ENCODE measurements at regions not wholly inside any gene's neighbourhood (a gene's known extent, or its start where the extent isn't known, plus 50 kb on each side); places are given as distances from the start of the nearest gene placed in this dataset.

- no peak overlapping the region for H3K4me2 ChIP-seq (replicated peaks; ENCODE audit: low read depth, low read length, poor library complexity, severe bottlenecking)
- intact Hi-C loops (cut with micrococcal nuclease), result no loop called here
- no peak overlapping the region for H3K4me3 ChIP-seq (ENCODE audit: control extremely low read depth in 1 of 5, extremely low read depth in 1 of 5, insufficient read depth in 1 of 5, low read depth in 2 of 5, low read length in 4 of 5)
- POLR2A ChIA-PET, result no interaction called here
- TF ChIP-seq EZH2 (IDR thresholded peaks at IDR 0.05; ENCODE audit: borderline replicate concordance, insufficient read depth, low read depth, low read length, poor library complexity, severe bottlenecking) (no peak), CTCF (IDR thresholded peaks at IDR 0.05) (no peak)
- peaks cover 0 to 9% (median 0%) of the 10 kb centered on the region in 3 donors for H3K9me3 ChIP-seq (ENCODE audit: control extremely low read depth in 1 of 3, control insufficient read depth in 2 of 3, insufficient read depth in 1 of 3, low read length in 2 of 3)
- H3K36me3 ChIP-seq (replicated peaks in 1 of 2; ENCODE audit: control extremely low read depth in 1 of 2, control insufficient read depth in 1 of 2, extremely low read depth in 1 of 2, insufficient read depth in 2 of 2, low read length in 1 of 2), result no peaks in the 10 kb centered on the region
- DNase-seq (no peak), ATAC-seq (ENCODE audit: low read depth) (no peak)
- no peak overlapping the region for H2AFZ ChIP-seq (ENCODE audit: insufficient read depth, low read depth, low read length, poor library complexity, severe bottlenecking)
- H3K9ac ChIP-seq (ENCODE audit: low read length), result no peak overlapping the region
- Mint-ChIP-seq H3K27me3 (no peaks in the 10 kb centered on the region), H3K4me1 (no peaks in the 10 kb centered on the region), H3K27ac (no peak overlapping the region), H3K9me3 (ENCODE audit: insufficient read depth) (peaks cover 2% of the 10 kb centered on the region), H3K4me3 (no peak overlapping the region)
- 86% methylated on average over 11 of the region's 19 CpGs for WGBS (ENCODE audit: insufficient coverage)
- no peaks in the 10 kb centered on the region for H3K79me2 ChIP-seq (ENCODE audit: control insufficient read depth, insufficient read depth, low read length)
- H4K20me1 ChIP-seq (ENCODE audit: control insufficient read depth, insufficient read depth, low read length, poor library complexity, severe bottlenecking), result no peaks in the 10 kb centered on the region
- no peaks in the 10 kb centered on the region for H3K4me1 ChIP-seq (ENCODE audit: control insufficient read depth in 2 of 2, insufficient read depth in 2 of 2, low read length in 2 of 2)
- no peak overlapping the region for H3K27ac ChIP-seq (ENCODE audit: low read length in 2 of 2)
- CTCF ChIA-PET, result interaction anchor here (1.1 kb wide), 1 partner anchor 8 kb away, joined by 3 read pairs; no protein-coding TSS in a partner anchor
- no peaks in the 10 kb centered on the region for H3K27me3 ChIP-seq (replicated peaks in 1 of 4; ENCODE audit: control extremely low read depth in 1 of 4, control insufficient read depth in 3 of 4, insufficient read depth in 4 of 4, low read length in 3 of 4)
These were observed 584.1 kb downstream of the AJAP1 start for GRCh38 chr1:5238351-5239130.

GRCh38 chr1:5235355-5235899 is 581.0 kb downstream of the AJAP1 start:
- ChIA-PET POLR2A (no interaction called here), CTCF (no interaction called here)
- Histone ChIP-seq H4K20me1 (ENCODE audit: control insufficient read depth, insufficient read depth, low read length, poor library complexity, severe bottlenecking) (no peaks in the 10 kb centered on the region), H3K9ac (ENCODE audit: low read length) (no peak overlapping the region), H3K36me3 (replicated peaks in 1 of 2; ENCODE audit: control extremely low read depth in 1 of 2, control insufficient read depth in 1 of 2, extremely low read depth in 1 of 2, insufficient read depth in 2 of 2, low read length in 1 of 2) (no peaks in the 10 kb centered on the region), H3K4me2 (replicated peaks; ENCODE audit: low read depth, low read length, poor library complexity, severe bottlenecking) (no peak overlapping the region), H3K27me3 (replicated peaks in 1 of 4; ENCODE audit: control extremely low read depth in 1 of 4, control insufficient read depth in 3 of 4, insufficient read depth in 4 of 4, low read length in 3 of 4) (no peaks in the 10 kb centered on the region), H3K4me1 (ENCODE audit: control insufficient read depth in 2 of 2, insufficient read depth in 2 of 2, low read length in 2 of 2) (no peaks in the 10 kb centered on the region), H3K4me3 (ENCODE audit: control extremely low read depth in 1 of 5, extremely low read depth in 1 of 5, insufficient read depth in 1 of 5, low read depth in 2 of 5, low read length in 4 of 5) (no peak overlapping the region), H2AFZ (ENCODE audit: insufficient read depth, low read depth, low read length, poor library complexity, severe bottlenecking) (no peak overlapping the region), H3K27ac (ENCODE audit: low read length in 2 of 2) (no peak overlapping the region), H3K9me3 (ENCODE audit: control extremely low read depth in 1 of 3, control insufficient read depth in 2 of 3, insufficient read depth in 1 of 3, low read length in 2 of 3) (peaks cover 0 to 10% (median 0%) of the 10 kb centered on the region in 3 donors), H3K79me2 (ENCODE audit: control insufficient read depth, insufficient read depth, low read length) (no peaks in the 10 kb centered on the region)
- TF ChIP-seq EZH2 (IDR thresholded peaks at IDR 0.05; ENCODE audit: borderline replicate concordance, insufficient read depth, low read depth, low read length, poor library complexity, severe bottlenecking), result no peak
- no peak for TF ChIP-seq CTCF (IDR thresholded peaks at IDR 0.05)
- DNase-seq, result no peak
- H3K9me3 Mint-ChIP-seq (ENCODE audit: insufficient read depth), result peaks cover 6% of the 10 kb centered on the region
- no peak overlapping the region for H3K4me3 Mint-ChIP-seq
- intact Hi-C loops (cut with micrococcal nuclease), result no loop called here
- ATAC-seq (ENCODE audit: low read depth), result no peak
- H3K27ac Mint-ChIP-seq, result no peak overlapping the region
- WGBS (ENCODE audit: insufficient coverage), result 78% methylated on average over 6 of the region's 6 CpGs
- no peaks in the 10 kb centered on the region for H3K27me3 Mint-ChIP-seq
- H3K4me1 Mint-ChIP-seq, result no peaks in the 10 kb centered on the region
